Keratinocyte (primary cell): ENCODE measurements at regions not wholly inside any gene's neighbourhood (a gene's known extent, or its start where the extent isn't known, plus 50 kb on each side); places are given as distances from the start of the nearest gene placed in this dataset.

ENCODE experiments used
- CTCF ChIP-seq, 3 experiments: IDR thresholded peaks in 1 of 3; conservative IDR thresholded peaks in 1 of 3; optimal IDR thresholded peaks in 1 of 3; 2 replicates in 2 of 3; 3 replicates in 1 of 3; pipeline versions ENCODE3 to v1.5.1; 2011; ENCODE audit warnings: low read length in 3 of 3, mild to moderate bottlenecking in 3 of 3, moderate library complexity in 2 of 3, control low read depth in 1 of 3, inconsistent platforms in 1 of 3; ENCODE audit not compliant: insufficient read depth in 2 of 3; ENCODE audit errors: extremely low read depth in 1 of 3
- EZH2 ChIP-seq: IDR thresholded peaks from one replicate; pipeline ENCODE4 v1.6.1; 2012; ENCODE audit warnings: inconsistent platforms, mild to moderate bottlenecking, low read length, moderate library complexity

GRCh38 chr6:139643986-139644385, 269.5 kb upstream of the CITED2 start:
- no peak for TF ChIP-seq EZH2
- TF ChIP-seq CTCF (optimal IDR thresholded peaks at IDR 0.05 in 1 of 3, IDR thresholded peaks at IDR 0.05 in 1 of 3, conservative IDR thresholded peaks at IDR 0.05 in 1 of 3; ENCODE audit: extremely low read depth in 1 of 3, insufficient read depth in 2 of 3, low read length in 3 of 3) = no peak
